HCT116 (cell line): ENCODE measurements at regions not wholly inside any gene's neighbourhood (a gene's known extent, or its start where the extent isn't known, plus 50 kb on each side); places are given as distances from the start of the nearest gene placed in this dataset.

Source experiments
- ATF3 ChIP-seq: IDR thresholded peaks from 2 replicates; pipeline ENCODE4 v1.6.1; 2012
- CBX3 ChIP-seq: IDR thresholded peaks from 2 replicates; pipeline ENCODE4 v1.6.1; 2012; ENCODE audit warnings: low read depth
- CTCF ChIP-seq, 3 experiments: fragments of 200-600 bp in 1 of 3; sonication (generic) in 1 of 3; IDR thresholded peaks in 2 of 3; conservative IDR thresholded peaks in 1 of 3; 2 replicates each; pipeline ENCODE4 v1.5.1; 2012 to 2017; ENCODE audit warnings: low read depth in 2 of 3, low read length in 2 of 3, antibody characterized with exemption in 1 of 3, borderline replicate concordance in 1 of 3, control low read depth in 1 of 3, mild to moderate bottlenecking in 1 of 3, mixed read lengths in 1 of 3, mixed run types in 1 of 3, moderate library complexity in 1 of 3; ENCODE audit not compliant: insufficient read depth in 1 of 3
- EZH2 ChIP-seq: fragments of 200-600 bp; sonication (generic); IDR thresholded peaks from 2 replicates; pipeline ENCODE4 v1.6.1; 2017; ENCODE audit warnings: antibody characterized with exemption, mixed run types
- EZH2phosphoT487 ChIP-seq: fragments of 200-600 bp; IDR thresholded peaks from 2 replicates; pipeline ENCODE4 v1.6.1; 2018; ENCODE audit warnings: antibody characterized with exemption, borderline replicate concordance
- JUND ChIP-seq: IDR thresholded peaks from 2 replicates; pipeline ENCODE4 v1.6.1; 2012
- MAX ChIP-seq: IDR thresholded peaks from 2 replicates; pipeline ENCODE4 v1.6.1; 2012
- POLR2A ChIP-seq: IDR thresholded peaks from 2 replicates; pipeline ENCODE4 v1.7.0; 2011; ENCODE audit warnings: borderline replicate concordance; ENCODE audit not compliant: insufficient read depth, insufficient read length; ENCODE audit errors: extremely low read depth
- POLR2AphosphoS5 ChIP-seq: IDR thresholded peaks from 2 replicates; pipeline ENCODE4 v1.6.1; 2011; ENCODE audit warnings: mild to moderate bottlenecking, low read depth, low read length, moderate library complexity
- RAD21 ChIP-seq: IDR thresholded peaks from 2 replicates; pipeline ENCODE4 v1.6.1; 2012; ENCODE audit warnings: low read depth, mild to moderate bottlenecking
- SIN3A ChIP-seq: IDR thresholded peaks from 2 replicates; pipeline ENCODE4 v1.6.1; 2012; ENCODE audit warnings: low read depth
- SRF ChIP-seq: IDR thresholded peaks from 2 replicates; pipeline ENCODE4 v1.6.1; 2012; ENCODE audit warnings: low read depth
- YY1 ChIP-seq: IDR thresholded peaks from 2 replicates; pipeline ENCODE4 v1.6.1; 2011; ENCODE audit warnings: low read length, low read depth, moderate library complexity, mild to moderate bottlenecking; ENCODE audit not compliant: insufficient replicate concordance; ENCODE audit errors: extremely low read depth
- ZBTB33 ChIP-seq: IDR thresholded peaks from 2 replicates; pipeline ENCODE4 v1.6.1; 2011; ENCODE audit warnings: mild to moderate bottlenecking, low read length, moderate library complexity; ENCODE audit not compliant: insufficient replicate concordance; ENCODE audit errors: extremely low read depth

GRCh38 chr5:62017092-62017491 is 288.9 kb upstream of the KIF2A start:
- TF ChIP-seq CTCF (IDR thresholded peaks at IDR 0.05 in 2 of 3, conservative IDR thresholded peaks at IDR 0.05 in 1 of 3; ENCODE audit: borderline replicate concordance in 1 of 3, insufficient read depth in 1 of 3, low read depth in 2 of 3, low read length in 2 of 3) (no peak), CBX3 (no peak), YY1 (no peak), POLR2A (no peak), POLR2AphosphoS5 (no peak), JUND (no peak), SRF (no peak), EZH2 (no peak), SIN3A (no peak), ATF3 (no peak), RAD21 (no peak), ZBTB33 (no peak), MAX (no peak), EZH2phosphoT487 (no peak)
